ENCODE measurements at regions not wholly inside any gene's neighbourhood (a gene's known extent, or its start where the extent isn't known, plus 50 kb on each side); places are given as distances from the start of the nearest gene placed in this dataset.

- no peaks in the 10 kb centered on the region for H3K9me3 ChIP-seq
- H3K4me1 ChIP-seq: peaks cover 15% of the 10 kb centered on the region
- H3K36me3 ChIP-seq: no peaks in the 10 kb centered on the region
- TF ChIP-seq, protein P1, sequence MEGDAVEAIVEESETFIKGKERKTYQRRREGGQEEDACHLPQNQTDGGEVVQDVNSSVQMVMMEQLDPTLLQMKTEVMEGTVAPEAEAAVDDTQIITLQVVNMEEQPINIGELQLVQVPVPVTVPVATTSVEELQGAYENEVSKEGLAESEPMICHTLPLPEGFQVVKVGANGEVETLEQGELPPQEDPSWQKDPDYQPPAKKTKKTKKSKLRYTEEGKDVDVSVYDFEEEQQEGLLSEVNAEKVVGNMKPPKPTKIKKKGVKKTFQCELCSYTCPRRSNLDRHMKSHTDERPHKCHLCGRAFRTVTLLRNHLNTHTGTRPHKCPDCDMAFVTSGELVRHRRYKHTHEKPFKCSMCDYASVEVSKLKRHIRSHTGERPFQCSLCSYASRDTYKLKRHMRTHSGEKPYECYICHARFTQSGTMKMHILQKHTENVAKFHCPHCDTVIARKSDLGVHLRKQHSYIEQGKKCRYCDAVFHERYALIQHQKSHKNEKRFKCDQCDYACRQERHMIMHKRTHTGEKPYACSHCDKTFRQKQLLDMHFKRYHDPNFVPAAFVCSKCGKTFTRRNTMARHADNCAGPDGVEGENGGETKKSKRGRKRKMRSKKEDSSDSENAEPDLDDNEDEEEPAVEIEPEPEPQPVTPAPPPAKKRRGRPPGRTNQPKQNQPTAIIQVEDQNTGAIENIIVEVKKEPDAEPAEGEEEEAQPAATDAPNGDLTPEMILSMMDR (IDR thresholded peaks at IDR 0.05; ENCODE audit: low read depth, low read length): no peak
- DNase-seq: peak; percentile 13
- no peaks in the 10 kb centered on the region for H3K27me3 ChIP-seq
- peak overlapping the region; percentile 15 for H3K4me3 ChIP-seq (ENCODE audit: low read depth, low read length)
Observed at GRCh38 chr10:8445353-8445752, 390.9 kb downstream of the GATA3 start.

- no peak for DNase-seq
- H3K4me1 ChIP-seq: peaks cover 6% of the 10 kb centered on the region
- H3K36me3 ChIP-seq: no peaks in the 10 kb centered on the region
- H3K4me3 ChIP-seq (ENCODE audit: low read depth, low read length): no peak overlapping the region
- H3K27me3 ChIP-seq: no peaks in the 10 kb centered on the region
- TF ChIP-seq, protein P1 (IDR thresholded peaks at IDR 0.05; ENCODE audit: low read depth, low read length): no peak
- H3K9me3 ChIP-seq: no peaks in the 10 kb centered on the region
Observed at GRCh38 chr10:8449909-8450308, 395.4 kb downstream of the GATA3 start.

- no peak for DNase-seq
- TF ChIP-seq, protein P1 (IDR thresholded peaks at IDR 0.05; ENCODE audit: low read depth, low read length): no peak
- H3K9me3 ChIP-seq: no peaks in the 10 kb centered on the region
- H3K36me3 ChIP-seq: no peaks in the 10 kb centered on the region
- H3K27me3 ChIP-seq: no peaks in the 10 kb centered on the region
- no peak overlapping the region for H3K4me3 ChIP-seq (ENCODE audit: low read depth, low read length)
- no peaks in the 10 kb centered on the region for H3K4me1 ChIP-seq
Observed at GRCh38 chr10:8453587-8453986, 399.1 kb downstream of the GATA3 start.

GRCh38 chr10:8454357-8454756 is 399.9 kb downstream of the GATA3 start:
- Histone ChIP-seq H3K9me3 (no peaks in the 10 kb centered on the region), H3K4me1 (no peaks in the 10 kb centered on the region), H3K27me3 (no peaks in the 10 kb centered on the region), H3K4me3 (ENCODE audit: low read depth, low read length) (no peak overlapping the region), H3K36me3 (no peaks in the 10 kb centered on the region)
- TF ChIP-seq, protein P1 (IDR thresholded peaks at IDR 0.05; ENCODE audit: low read depth, low read length): no peak
- no peak for DNase-seq

DNA sequence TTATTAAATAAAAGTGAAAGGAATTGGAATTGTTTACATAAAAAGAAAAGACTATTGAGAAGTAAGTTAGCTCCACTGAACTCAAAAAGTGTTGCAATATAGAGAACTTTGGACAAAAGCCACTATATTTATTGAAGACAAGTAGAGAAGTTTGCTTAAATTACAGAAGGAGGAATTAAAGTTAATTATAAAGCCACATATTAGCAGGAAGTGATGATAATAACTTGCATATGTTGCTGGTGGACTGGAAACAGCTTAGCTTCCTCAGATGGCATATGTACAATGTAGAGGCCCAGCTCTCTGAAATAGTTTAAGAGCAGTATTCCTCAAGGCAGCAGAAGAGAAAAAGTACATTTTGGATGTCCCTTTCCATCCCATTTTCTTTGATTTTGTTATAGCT is 400.7 kb downstream of the GATA3 start:
- H3K27me3 ChIP-seq: no peaks in the 10 kb centered on the region
- DNase-seq: no peak
- H3K4me1 ChIP-seq: no peaks in the 10 kb centered on the region
- H3K36me3 ChIP-seq: no peaks in the 10 kb centered on the region
- H3K4me3 ChIP-seq (ENCODE audit: low read depth, low read length): no peak overlapping the region
- no peaks in the 10 kb centered on the region for H3K9me3 ChIP-seq
- TF ChIP-seq, protein P1 (IDR thresholded peaks at IDR 0.05; ENCODE audit: low read depth, low read length): no peak

DNA sequence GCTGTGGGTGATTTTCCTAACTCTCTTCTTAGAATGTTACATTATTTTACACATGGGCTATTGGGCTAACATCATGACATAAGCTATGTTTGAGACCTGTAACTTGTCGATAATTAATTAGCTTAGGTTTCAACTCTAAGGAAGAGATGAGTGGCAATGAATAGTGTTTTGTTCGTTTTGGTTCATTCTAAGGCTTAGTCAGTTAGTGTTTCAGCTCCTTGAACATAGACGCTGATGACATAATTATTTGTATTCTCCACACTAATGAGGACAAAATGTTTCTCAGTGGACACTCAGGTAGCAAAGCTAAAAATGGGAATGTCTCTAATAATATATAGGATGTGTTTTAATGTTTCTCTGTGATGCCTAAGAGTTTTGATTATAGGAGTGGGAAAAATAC is 401.9 kb downstream of the GATA3 start:
- Histone ChIP-seq H3K27me3 (no peaks in the 10 kb centered on the region), H3K36me3 (no peaks in the 10 kb centered on the region), H3K9me3 (no peaks in the 10 kb centered on the region), H3K4me1 (no peaks in the 10 kb centered on the region), H3K4me3 (ENCODE audit: low read depth, low read length) (no peak overlapping the region)
- DNase-seq: no peak
- TF ChIP-seq, protein P1 (IDR thresholded peaks at IDR 0.05; ENCODE audit: low read depth, low read length): no peak
